PC-9 (cell line): ENCODE measurements at regions not wholly inside any gene's neighbourhood (a gene's known extent, or its start where the extent isn't known, plus 50 kb on each side); places are given as distances from the start of the nearest gene placed in this dataset.

Experiments
- CTCF ChIP-seq: fragments of 200-600 bp; sonication (generic); conservative IDR thresholded peaks from 2 replicates; pipeline ENCODE4 v1.6.1; 2017; ENCODE audit warnings: mixed run types, antibody characterized with exemption, mild to moderate bottlenecking, moderate library complexity
- EZH2 ChIP-seq: fragments of 200-600 bp; sonication (generic); IDR thresholded peaks from 2 replicates; pipeline ENCODE4 v1.8.0; 2017; ENCODE audit warnings: antibody characterized with exemption, low read depth

DNA sequence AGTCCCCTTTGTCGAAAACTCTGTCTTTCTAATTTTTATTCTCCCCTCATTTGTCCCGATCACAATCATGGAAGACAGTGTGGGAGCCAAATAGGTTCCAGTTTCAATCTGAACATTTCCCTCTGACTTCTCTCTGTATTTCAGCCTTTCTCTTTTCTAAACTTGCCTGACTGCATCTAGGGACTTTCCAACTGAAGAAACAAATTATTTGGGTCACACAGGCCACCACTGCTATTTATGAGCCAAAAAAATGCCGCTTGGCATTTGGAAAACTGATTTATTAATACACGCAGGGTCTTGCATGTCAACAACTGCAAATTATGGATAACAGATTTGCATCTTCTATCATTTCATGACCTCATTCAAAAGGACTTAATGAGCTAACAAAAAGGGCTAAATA is 55.2 kb upstream of the ELAC2 start:
- TF ChIP-seq CTCF, result no peak
- TF ChIP-seq EZH2, result no peak
